ENCODE measurements at regions not wholly inside any gene's neighbourhood (a gene's known extent, or its start where the extent isn't known, plus 50 kb on each side); places are given as distances from the start of the nearest gene placed in this dataset.

DNA sequence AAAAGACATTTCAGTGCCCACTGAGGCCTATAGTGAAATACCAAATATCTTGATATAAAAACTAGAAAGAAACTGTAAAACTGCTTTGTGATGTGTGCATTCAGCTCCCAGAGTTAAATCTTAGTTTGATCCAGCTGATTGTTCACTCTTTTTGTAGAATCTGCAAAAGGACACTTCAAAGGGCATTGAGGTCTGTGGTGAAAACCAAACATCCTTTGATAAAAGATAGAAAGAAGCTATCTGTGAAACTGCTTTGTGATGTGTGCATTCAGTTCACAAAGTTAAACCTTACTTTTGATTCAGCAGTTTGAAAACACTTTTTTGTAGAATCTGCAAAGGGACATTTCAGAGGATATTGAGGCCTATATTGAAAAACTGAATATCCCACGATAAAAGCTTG lies 290.7 kb upstream of the ALG10B start:
- TF ChIP-seq RAD21 (IDR thresholded peaks at IDR 0.05; ENCODE audit: low read depth) (no peak), POLR2A (IDR thresholded peaks at IDR 0.05; ENCODE audit: borderline replicate concordance, extremely low read depth, insufficient read depth, insufficient read length) (no peak), ELF1 (IDR thresholded peaks at IDR 0.05; ENCODE audit: borderline replicate concordance, low read depth) (no peak), SRF (IDR thresholded peaks at IDR 0.05; ENCODE audit: low read depth) (no peak), ATF3 (IDR thresholded peaks at IDR 0.05) (no peak), JUND (IDR thresholded peaks at IDR 0.05) (no peak), POLR2AphosphoS5 (IDR thresholded peaks at IDR 0.05; ENCODE audit: low read depth, low read length) (no peak), CEBPB (IDR thresholded peaks at IDR 0.05; ENCODE audit: low read depth) (no peak), EZH2phosphoT487 (IDR thresholded peaks at IDR 0.05; ENCODE audit: borderline replicate concordance) (no peak), REST (IDR thresholded peaks at IDR 0.05; ENCODE audit: low read depth) (no peak)
- TF ChIP-seq, protein P1, sequence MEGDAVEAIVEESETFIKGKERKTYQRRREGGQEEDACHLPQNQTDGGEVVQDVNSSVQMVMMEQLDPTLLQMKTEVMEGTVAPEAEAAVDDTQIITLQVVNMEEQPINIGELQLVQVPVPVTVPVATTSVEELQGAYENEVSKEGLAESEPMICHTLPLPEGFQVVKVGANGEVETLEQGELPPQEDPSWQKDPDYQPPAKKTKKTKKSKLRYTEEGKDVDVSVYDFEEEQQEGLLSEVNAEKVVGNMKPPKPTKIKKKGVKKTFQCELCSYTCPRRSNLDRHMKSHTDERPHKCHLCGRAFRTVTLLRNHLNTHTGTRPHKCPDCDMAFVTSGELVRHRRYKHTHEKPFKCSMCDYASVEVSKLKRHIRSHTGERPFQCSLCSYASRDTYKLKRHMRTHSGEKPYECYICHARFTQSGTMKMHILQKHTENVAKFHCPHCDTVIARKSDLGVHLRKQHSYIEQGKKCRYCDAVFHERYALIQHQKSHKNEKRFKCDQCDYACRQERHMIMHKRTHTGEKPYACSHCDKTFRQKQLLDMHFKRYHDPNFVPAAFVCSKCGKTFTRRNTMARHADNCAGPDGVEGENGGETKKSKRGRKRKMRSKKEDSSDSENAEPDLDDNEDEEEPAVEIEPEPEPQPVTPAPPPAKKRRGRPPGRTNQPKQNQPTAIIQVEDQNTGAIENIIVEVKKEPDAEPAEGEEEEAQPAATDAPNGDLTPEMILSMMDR (IDR thresholded peaks at IDR 0.05 in 2 of 3, conservative IDR thresholded peaks at IDR 0.05 in 1 of 3; ENCODE audit: borderline replicate concordance in 1 of 3, insufficient read depth in 1 of 3, low read depth in 2 of 3, low read length in 2 of 3): no peak
- TF ChIP-seq, protein P2, sequence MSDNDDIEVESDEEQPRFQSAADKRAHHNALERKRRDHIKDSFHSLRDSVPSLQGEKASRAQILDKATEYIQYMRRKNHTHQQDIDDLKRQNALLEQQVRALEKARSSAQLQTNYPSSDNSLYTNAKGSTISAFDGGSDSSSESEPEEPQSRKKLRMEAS (IDR thresholded peaks at IDR 0.05): no peak
